H1 (cell line): ENCODE measurements at regions not wholly inside any gene's neighbourhood (a gene's known extent, or its start where the extent isn't known, plus 50 kb on each side); places are given as distances from the start of the nearest gene placed in this dataset.

Experiments used
- POU5F1 ChIP-seq: IDR thresholded peaks from 2 replicates; pipeline ENCODE4 v1.6.1; 2011; ENCODE audit warnings: low read depth, mild to moderate bottlenecking, low read length, moderate library complexity

DNA sequence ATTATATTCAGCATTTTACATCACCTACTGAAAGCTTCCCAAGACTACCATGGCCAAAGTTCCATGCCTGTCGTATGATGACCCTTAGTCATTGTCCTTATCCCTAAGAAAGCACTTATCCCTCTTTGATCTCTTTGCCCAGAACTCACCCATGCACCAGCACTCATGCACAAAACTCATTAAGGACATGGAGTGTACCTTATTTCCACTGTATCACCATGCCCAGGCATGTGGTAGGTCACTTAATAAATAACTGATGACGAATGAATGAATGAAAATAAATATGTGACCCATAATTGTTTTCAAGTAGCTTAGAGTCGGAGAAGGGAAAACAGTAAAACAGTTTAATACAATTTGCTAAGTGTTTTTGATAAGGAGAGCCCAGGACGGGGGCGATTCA, 220.1 kb downstream of the IKZF2 start (continued):
- no peak for TF ChIP-seq POU5F1
